ENCODE measurements at regions not wholly inside any gene's neighbourhood (a gene's known extent, or its start where the extent isn't known, plus 50 kb on each side); places are given as distances from the start of the nearest gene placed in this dataset.
"Not testable (repeated sequence)": the region's sequence is repeated elsewhere in the genome, so short reads cannot be mapped to it uniquely, and the experiment has no call there.

DNA sequence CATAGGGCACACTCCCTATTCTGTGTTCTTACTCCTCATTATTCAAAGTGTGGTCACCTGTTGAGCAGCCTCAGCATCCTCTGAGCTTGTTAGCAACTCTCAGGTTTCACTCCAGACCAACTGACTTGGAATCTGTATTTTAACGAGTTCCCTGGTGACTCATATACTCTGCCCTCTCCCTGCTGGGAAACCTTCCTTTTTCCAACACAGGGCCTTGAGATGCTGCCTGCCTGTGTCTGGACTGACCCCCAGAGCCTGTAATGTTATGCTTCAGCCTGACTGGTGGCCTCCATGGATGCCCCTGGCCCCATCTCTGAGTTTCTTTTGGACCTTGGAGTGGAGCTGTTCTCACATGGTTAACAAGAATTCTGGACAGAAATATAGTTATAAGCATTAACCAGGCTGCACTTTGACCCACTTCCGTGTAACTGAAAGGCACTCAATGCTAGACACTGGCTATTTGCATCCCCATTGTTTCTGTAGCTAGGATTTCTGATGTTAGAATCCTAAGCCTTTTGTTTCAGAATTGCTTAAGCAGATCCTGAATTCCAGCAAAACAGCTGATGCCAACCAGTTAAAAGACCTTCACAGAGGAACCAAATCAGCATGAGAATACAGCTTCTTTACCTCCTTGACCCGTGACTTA is 262.6 kb downstream of the STIM2 start:
- DNase-seq: no peak

- no peak for DNase-seq
These were observed 263.1 kb downstream of the STIM2 start for GRCh38 chr4:27123769-27124124.

GRCh38 chr4:27126895-27127294 is 266.3 kb downstream of the STIM2 start:
- DNase-seq: not testable (repeated sequence)

- DNase-seq: no peak
These were observed 267.8 kb downstream of the STIM2 start for GRCh38 chr4:27128443-27128842.

DNA sequence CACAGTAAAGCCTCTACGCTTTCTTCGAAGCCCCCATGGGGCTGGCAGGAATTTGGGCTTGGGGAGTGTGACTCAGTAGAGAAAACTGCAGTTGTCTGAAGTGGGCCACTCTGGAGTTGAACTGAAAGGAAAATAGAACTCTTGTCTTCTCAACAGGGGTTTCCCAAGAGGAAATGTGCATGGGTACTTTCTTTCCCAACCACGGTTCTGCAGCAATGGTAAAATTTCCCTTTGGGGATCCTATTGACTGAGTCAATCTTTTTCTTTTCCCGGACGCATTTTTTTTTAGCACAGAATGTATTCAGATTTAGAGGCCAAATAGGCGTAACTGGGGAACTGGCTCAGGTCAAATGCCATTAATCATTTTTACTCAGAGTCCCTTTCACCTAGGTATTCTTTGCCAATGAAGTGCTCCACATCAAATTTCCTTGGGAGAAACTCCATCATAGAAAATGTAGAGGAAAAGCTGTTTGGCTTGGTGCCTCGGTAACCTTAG is 269.3 kb downstream of the STIM2 start:
- no peak for DNase-seq

DNA sequence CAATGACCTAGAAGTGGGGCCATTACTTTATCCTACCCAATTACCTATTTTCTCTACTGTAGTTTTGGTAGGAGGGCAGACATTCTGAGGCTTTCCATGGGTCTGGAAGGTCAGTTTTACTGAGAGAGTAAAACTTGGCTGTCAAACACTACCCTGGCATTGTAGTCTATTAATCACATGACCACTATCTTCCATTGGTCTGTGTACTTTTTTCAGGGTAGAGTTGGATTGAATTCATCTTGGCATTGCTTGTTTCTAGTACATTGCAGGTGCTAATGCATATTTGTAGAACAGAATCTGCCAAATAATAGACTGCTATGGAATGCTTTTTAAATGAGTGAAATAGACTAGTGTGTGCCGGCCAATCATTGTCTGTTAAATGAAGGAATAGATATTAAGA is 271.9 kb downstream of the STIM2 start:
- DNase-seq: no peak

DNA sequence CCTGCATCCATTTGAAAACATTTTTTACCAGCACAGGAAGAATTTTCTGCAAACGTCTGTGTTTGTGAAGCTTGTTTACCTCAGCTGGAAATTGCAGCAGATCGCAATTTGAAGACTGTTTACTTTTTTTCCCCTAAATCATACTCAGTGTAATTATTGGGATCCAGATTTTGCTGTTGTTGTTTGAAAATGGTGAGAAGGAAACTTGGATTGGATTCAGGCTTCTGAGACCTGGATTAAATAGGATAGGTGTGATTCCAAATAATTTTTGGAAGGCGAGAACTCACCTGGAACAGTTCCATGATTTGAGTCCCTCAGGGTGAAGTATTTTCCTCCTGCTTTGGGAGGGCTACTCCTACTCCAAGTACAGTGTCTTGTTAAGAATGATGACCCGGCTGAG is 279.8 kb downstream of the STIM2 start:
- no peak for DNase-seq

GRCh38 chr4:27141530-27141929 is 280.9 kb downstream of the STIM2 start:
- DNase-seq: no peak

DNA sequence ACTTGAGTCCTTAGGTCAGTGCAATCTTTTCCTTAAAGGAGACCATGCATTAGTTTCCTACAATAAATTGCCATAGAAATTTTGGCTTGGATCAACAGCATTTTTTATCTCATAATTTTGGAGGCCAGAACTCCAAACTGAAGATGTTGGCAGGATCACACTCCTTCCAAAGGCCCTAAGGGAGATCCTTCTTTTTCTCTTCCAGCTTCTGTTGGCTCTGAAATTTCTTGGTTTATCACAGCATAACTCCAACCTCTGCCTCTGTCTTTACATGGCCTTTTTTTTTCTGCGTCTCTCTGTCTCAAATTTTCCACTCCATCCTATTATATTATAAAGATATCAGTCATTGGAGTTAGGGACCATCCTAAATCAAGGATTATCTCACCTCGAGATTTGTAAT is 282.2 kb downstream of the STIM2 start:
- no peak for DNase-seq

DNA sequence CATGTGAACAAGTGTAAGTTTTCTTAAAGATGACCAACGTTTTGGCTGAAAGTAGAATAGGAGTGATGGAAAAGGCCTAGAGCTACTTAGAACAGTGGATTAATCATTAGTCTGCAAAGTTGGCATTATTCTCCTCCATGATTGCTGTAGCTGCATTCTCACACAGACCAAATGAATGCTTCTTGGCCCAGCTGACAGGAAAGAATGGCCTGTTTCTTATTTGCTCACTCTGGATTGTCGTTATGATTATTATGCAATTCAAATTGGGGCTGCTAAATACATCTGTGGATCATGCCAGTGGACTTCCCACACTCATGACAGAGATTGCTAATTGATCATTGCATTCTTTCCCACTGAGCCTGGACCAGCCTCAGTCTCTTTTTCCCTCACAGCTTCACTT is 285.0 kb downstream of the STIM2 start:
- DNase-seq: no peak

- no peak for DNase-seq
These were observed 287.7 kb downstream of the STIM2 start for GRCh38 chr4:27148211-27148895.

GRCh38 chr4:27149541-27150212 is 289.0 kb downstream of the STIM2 start:
- no peak for DNase-seq

DNA sequence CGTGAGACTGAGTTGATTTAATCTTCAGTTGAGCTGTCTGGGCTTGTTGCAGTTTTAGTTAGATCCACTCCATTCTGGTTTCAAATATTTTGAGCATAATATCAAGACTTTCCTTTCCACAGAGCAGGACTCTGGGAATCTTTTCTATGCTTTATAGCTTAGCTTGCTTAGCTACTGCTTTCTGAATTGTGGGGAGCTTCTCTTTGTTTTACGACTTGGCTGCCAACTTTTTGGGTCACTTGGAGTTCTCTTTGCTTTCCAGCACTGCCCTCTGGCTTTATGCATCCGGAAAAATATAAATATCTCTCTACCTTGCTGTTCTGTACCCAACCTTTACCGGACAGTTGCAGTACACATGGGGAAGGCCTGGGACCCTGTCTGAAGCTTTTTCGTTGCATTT is 292.1 kb downstream of the STIM2 start:
- no peak for DNase-seq

DNA sequence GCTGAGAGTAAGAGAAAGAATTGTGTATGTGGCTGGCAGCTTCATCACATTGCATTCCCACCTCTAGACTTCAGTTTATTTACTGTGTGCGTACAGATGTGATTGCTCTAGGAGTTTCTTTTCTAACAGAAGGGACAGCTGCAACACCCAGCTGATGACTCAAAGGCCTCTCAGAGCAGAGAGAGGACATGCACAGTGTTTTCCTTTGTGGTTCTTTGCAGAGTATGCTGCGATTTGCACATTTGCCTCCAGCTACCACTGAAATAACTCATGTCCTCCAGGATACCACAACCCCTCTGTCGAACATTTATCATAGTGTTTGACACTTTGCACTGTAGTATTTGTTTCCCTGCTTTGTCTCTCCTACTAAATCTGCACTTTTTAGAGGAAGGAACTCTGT is 294.1 kb downstream of the STIM2 start:
- DNase-seq: no peak

GRCh38 chr4:27161191-27161590 is 300.6 kb downstream of the STIM2 start:
- DNase-seq: no peak

DNA sequence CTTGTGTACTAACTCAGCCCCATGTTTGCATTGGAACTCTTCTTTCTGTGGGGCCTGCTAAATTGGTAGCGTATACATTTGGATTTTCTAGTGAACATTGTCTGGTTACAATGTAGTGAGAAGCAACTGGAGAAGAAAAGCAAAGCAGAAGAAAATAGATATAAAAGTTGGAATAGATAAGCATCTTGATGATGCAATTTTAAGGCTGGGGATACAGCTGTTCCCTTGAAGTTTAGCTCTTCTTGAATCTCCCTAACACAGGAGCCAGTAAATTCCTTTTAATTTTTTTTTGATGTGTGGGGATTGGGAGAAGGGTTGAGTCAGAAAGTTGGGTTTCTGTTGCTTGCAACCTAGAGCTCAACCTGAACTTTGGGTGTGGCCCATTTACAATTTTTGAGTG is 308.1 kb downstream of the STIM2 start:
- no peak for DNase-seq

DNA sequence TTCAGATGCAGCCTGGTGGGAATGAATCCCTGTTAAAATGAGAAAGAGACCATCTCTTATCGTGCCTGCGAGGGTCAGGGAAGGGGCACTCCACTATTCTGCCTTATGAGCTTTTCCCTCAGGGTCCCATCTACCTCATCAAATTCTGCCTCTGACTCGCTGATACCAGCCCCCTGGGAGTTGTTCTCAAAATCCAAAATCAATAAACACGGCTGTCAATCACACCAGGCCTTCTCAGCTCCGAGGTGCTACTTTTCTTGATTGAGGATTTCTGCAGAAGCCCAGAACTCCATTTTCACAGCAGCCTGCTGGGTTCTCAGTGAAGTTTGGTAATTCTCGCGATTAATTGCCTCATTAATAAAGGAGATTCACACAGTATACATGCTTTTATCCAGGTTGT is 312.6 kb downstream of the STIM2 start:
- no peak for DNase-seq

- DNase-seq: peak in 1 of 2 experiments; percentile 9
These were observed 315.8 kb downstream of the STIM2 start for GRCh38 chr4:27176400-27176799.

DNA sequence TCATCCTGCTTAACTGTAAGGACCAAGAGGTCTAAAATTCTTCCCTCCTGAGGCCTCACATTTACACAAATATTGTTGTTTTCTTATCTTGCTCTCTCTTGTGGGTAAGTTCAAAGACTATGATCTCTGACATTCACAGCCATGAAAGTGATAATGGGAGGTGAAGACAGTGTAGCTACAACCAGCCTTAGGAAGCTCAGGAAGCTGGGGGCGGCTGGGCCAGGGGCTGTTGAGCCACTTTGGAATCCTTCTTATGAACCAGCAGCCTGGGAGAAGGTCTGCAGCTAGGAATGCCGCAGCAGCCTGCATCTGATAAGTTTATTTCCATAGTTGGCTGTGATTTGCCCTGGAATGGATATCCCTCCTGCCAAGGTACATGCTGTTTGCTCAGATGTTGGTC is 316.2 kb downstream of the STIM2 start:
- DNase-seq: no peak

- DNase-seq: no peak
These were observed 317.4 kb downstream of the STIM2 start for GRCh38 chr4:27178061-27178460.

DNA sequence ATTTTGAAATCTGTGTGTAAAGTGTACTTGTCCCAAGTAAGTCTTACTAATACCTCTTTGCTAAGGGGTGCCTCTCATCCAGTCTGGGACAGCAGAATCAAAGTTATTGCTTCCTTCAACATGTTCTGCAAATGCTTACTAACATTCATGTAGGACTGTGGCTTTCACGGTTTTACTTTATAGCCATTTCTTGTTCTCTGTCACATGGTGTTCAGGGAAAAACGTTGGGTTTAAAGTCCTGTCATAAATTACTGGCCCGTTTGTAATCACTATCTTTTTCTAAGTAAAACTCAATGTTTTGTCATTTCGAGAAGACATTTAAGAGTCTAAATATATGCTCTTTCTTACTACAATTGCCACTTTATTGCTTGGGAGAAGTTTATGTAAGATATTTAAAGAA is 321.1 kb downstream of the STIM2 start:
- DNase-seq: no peak

DNA sequence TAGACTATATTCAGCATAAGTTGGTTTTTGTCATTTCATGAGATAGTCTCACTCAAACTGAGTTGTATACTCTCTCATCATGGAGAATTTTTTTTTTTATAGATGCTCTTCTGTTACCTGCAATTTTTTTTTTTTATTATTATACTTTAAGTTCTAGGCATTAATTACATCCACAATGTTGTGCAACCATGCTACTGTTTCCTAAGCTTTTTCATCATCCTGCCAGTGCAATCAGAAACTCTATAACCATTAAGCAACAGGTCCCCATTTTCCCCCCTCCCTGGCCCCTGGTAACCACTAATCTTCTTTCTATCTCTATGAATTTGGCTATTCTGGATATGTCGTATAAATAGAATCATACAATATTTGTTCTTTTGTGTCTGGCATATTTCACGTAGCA is 321.6 kb downstream of the STIM2 start:
- DNase-seq: no peak

DNA sequence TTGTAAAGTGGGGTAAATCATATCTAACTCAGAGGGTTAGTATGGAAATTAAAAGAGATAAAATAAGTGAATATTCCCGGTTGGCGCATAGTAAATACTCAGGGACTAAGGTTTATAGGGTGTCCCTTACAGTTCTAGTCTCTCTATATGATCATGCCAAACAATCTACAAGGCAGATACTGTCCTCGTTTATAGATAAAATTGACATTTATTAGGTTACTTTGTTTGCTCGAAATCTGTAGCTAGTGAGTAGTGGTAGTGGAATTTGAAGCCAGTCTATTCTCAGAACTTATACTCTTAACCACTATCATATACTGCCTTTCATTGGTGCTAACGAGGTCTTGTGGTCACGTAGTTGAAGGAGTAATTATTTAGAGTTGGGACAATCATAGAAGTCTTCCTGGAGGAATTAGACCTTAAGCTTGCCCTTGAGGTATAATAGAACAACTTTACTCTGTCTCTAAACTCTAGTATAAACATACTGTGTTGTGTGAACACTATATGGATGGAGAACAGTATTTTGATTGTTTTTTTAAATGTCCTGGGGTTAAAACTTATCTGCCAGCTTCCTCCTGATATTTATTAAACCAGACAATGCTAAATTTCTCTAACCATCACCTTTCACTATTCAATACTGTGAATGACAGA is 324.0 kb downstream of the STIM2 start:
- no peak for DNase-seq

GRCh38 chr4:27186710-27187109 is 326.1 kb downstream of the STIM2 start:
- no peak for DNase-seq
